ENCODE measurements at regions not wholly inside any gene's neighbourhood (a gene's known extent, or its start where the extent isn't known, plus 50 kb on each side); places are given as distances from the start of the nearest gene placed in this dataset.

DNA sequence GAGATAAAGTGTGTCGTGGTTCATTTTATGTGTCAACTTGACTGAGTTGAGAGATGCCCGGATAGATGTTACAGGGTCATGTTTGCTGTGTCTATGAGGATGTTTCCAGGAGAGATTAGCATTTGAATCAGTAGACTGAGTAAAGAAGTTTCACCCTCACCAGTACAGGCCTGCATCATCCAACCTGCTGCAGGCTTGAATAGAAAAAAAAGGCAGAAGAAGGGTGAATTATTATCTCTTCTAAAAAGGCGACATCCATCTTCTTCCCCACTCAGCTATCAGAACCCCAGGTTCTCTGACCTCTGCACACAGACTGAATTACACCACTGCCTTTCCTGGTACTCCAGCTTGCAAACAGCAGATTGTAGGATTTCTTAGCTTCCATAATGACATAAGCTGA lies 1293.7 kb upstream of the FLRT2 start:
- TF ChIP-seq, protein P1, sequence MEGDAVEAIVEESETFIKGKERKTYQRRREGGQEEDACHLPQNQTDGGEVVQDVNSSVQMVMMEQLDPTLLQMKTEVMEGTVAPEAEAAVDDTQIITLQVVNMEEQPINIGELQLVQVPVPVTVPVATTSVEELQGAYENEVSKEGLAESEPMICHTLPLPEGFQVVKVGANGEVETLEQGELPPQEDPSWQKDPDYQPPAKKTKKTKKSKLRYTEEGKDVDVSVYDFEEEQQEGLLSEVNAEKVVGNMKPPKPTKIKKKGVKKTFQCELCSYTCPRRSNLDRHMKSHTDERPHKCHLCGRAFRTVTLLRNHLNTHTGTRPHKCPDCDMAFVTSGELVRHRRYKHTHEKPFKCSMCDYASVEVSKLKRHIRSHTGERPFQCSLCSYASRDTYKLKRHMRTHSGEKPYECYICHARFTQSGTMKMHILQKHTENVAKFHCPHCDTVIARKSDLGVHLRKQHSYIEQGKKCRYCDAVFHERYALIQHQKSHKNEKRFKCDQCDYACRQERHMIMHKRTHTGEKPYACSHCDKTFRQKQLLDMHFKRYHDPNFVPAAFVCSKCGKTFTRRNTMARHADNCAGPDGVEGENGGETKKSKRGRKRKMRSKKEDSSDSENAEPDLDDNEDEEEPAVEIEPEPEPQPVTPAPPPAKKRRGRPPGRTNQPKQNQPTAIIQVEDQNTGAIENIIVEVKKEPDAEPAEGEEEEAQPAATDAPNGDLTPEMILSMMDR (IDR thresholded peaks at IDR 0.05; ENCODE audit: insufficient read depth, low read length), result no peak
- TF ChIP-seq, protein P2, sequence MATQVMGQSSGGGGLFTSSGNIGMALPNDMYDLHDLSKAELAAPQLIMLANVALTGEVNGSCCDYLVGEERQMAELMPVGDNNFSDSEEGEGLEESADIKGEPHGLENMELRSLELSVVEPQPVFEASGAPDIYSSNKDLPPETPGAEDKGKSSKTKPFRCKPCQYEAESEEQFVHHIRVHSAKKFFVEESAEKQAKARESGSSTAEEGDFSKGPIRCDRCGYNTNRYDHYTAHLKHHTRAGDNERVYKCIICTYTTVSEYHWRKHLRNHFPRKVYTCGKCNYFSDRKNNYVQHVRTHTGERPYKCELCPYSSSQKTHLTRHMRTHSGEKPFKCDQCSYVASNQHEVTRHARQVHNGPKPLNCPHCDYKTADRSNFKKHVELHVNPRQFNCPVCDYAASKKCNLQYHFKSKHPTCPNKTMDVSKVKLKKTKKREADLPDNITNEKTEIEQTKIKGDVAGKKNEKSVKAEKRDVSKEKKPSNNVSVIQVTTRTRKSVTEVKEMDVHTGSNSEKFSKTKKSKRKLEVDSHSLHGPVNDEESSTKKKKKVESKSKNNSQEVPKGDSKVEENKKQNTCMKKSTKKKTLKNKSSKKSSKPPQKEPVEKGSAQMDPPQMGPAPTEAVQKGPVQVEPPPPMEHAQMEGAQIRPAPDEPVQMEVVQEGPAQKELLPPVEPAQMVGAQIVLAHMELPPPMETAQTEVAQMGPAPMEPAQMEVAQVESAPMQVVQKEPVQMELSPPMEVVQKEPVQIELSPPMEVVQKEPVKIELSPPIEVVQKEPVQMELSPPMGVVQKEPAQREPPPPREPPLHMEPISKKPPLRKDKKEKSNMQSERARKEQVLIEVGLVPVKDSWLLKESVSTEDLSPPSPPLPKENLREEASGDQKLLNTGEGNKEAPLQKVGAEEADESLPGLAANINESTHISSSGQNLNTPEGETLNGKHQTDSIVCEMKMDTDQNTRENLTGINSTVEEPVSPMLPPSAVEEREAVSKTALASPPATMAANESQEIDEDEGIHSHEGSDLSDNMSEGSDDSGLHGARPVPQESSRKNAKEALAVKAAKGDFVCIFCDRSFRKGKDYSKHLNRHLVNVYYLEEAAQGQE (IDR thresholded peaks at IDR 0.05; ENCODE audit: insufficient replicate concordance, low read depth), result no peak
- no peak for TF ChIP-seq POLR2AphosphoS5 (IDR thresholded peaks at IDR 0.05; ENCODE audit: low read depth)
- no peak for TF ChIP-seq SPI1 (IDR thresholded peaks at IDR 0.05; ENCODE audit: borderline replicate concordance, low read depth)
